Transverse colon (tissue), 4 donors: ENCODE measurements at regions not wholly inside any gene's neighbourhood (a gene's known extent, or its start where the extent isn't known, plus 50 kb on each side); places are given as distances from the start of the nearest gene placed in this dataset.

Source experiments
- DNase-seq: peaks from one replicate; pipeline ENCODE4 v3.0.0-alpha.2; 2019
- H3K27ac ChIP-seq, 4 donors: fragments of 200-600 bp; sonication (generic); 2 replicates each; pipeline ENCODE4 v1.5.1; 2016 to 2018; ENCODE audit warnings: inconsistent platforms in 4 of 4
- H3K27me3 ChIP-seq: fragments of 200-600 bp; sonication (generic); 2 replicates; pipeline ENCODE4 v1.5.1; 2017; ENCODE audit warnings: inconsistent platforms
- H3K36me3 ChIP-seq, 4 donors: fragments of 200-600 bp; sonication (generic); 2 replicates each; pipeline ENCODE4 v1.5.1; 2017 to 2019; ENCODE audit warnings: inconsistent platforms in 4 of 4
- H3K4me1 ChIP-seq, 4 donors: fragments of 200-600 bp; sonication (generic); 2 replicates each; pipeline ENCODE4 v1.5.1; 2017 to 2020; ENCODE audit warnings: inconsistent platforms in 4 of 4
- H3K4me3 ChIP-seq, 4 donors: fragments of 200-600 bp; sonication (generic); 1 replicate in 1 of 4; 2 replicates in 3 of 4; pipeline versions ENCODE4 v1.5.1 to v1.6.1; 2017 to 2019; ENCODE audit warnings: inconsistent platforms in 4 of 4
- H3K9me3 ChIP-seq, 2 donors: fragments of 200-600 bp; sonication (generic); 2 replicates each; pipeline ENCODE4 v1.5.1; 2017 to 2019; ENCODE audit warnings: inconsistent platforms in 2 of 2
- CTCF ChIP-seq, 5 experiments: fragments of 200-600 bp in 3 of 5; fragments of 450-650 bp in 2 of 5; sonication (generic) in 3 of 5; IDR thresholded peaks; 1 replicate in 2 of 5; 2 replicates in 3 of 5; pipeline ENCODE4 v1.5.1; 2016 to 2017; ENCODE audit warnings: antibody characterized with exemption in 5 of 5, inconsistent platforms in 3 of 5, mild to moderate bottlenecking in 2 of 5, moderate library complexity in 1 of 5
- EP300 ChIP-seq: sonication (generic); formaldehyde crosslinking; IDR thresholded peaks from one replicate; pipeline ENCODE4 v1.6.1; 2017; ENCODE audit warnings: antibody characterized with exemption, low read depth
- POLR2A ChIP-seq: fragments of 450-650 bp; IDR thresholded peaks from one replicate; pipeline ENCODE4 v1.6.1; 2016; ENCODE audit warnings: antibody characterized with exemption, mild to moderate bottlenecking, moderate library complexity
- POLR2AphosphoS5 ChIP-seq, 3 donors: sonication (generic); formaldehyde crosslinking; IDR thresholded peaks; one replicate each; pipeline ENCODE4 v1.6.1; 2016; ENCODE audit warnings: antibody characterized with exemption in 3 of 3
- WGBS, 2 donors: methylation state at CpG; one replicate each; pipeline ENCODE4 v1.1.5; 2018; ENCODE audit warnings: low coverage in 1 of 2; 5-methylcytosine and 5-hydroxymethylcytosine counted together
- in situ Hi-C, 4 donors: fragments of 200-750 bp; cut with MboI; loops; one replicate each; pipeline versions ENCODE4 v1.15.0 to v1.15.1; 2017; ENCODE audit warnings: low sequenced_read_pairs in 3 of 4, low pct_ligation_motif_present in 1 of 4, low pct_unique_long_range_greater_than_20kb in 1 of 4
- intact Hi-C: fragments of 100-400 bp; cut with DNase I; formaldehyde crosslinking; loops from one replicate; pipeline ENCODE4 v1.15.1; 2023; ENCODE audit warnings: low total_unique reads

GRCh38 chr1:189958756-189959155 is 518.9 kb downstream of the BRINP3 start:
- 88% methylated on average over 1 of the region's 1 CpG for WGBS, 2 donors
- TF ChIP-seq POLR2AphosphoS5 (IDR thresholded peaks at IDR 0.05) (no peak), CTCF (IDR thresholded peaks at IDR 0.05) (no peak), EP300 (no peak), POLR2A (no peak)
- no peaks in the 10 kb centered on the region for H3K27me3 ChIP-seq
- in situ Hi-C loops (no loop called here), intact Hi-C loops (no loop called here)
- DNase-seq = no peak
- H3K9me3 ChIP-seq = no peaks in the 10 kb centered on the region
- no peaks in the 10 kb centered on the region for H3K36me3 ChIP-seq
- H3K4me1 ChIP-seq = no peaks in the 10 kb centered on the region
- H3K27ac ChIP-seq = no peak overlapping the region
- no peak overlapping the region for H3K4me3 ChIP-seq

- H3K4me3 ChIP-seq = no peak overlapping the region
- TF ChIP-seq POLR2A (no peak), POLR2AphosphoS5 (IDR thresholded peaks at IDR 0.05) (no peak), EP300 (no peak), CTCF (IDR thresholded peaks at IDR 0.05) (no peak)
- 20 to 24% methylated on average over 1 of the region's 1 CpG for WGBS, 2 donors
- in situ Hi-C loops = no loop called here
- no peak for DNase-seq
- H3K27me3 ChIP-seq = no peaks in the 10 kb centered on the region
- intact Hi-C loops = no loop called here
- no peaks in the 10 kb centered on the region for H3K9me3 ChIP-seq
- no peaks in the 10 kb centered on the region for H3K4me1 ChIP-seq
- no peaks in the 10 kb centered on the region for H3K36me3 ChIP-seq
- H3K27ac ChIP-seq = no peak overlapping the region
Observed at GRCh38 chr1:189960769-189961168, 516.9 kb downstream of the BRINP3 start.

- Histone ChIP-seq H3K4me1 (no peaks in the 10 kb centered on the region), H3K27ac (no peak overlapping the region)
- intact Hi-C loops = no loop called here
Observed at GRCh38 chr1:189962181-189962580, 515.5 kb downstream of the BRINP3 start.

GRCh38 chr1:189970331-189971230 is 507.1 kb downstream of the BRINP3 start:
- no peaks in the 10 kb centered on the region for H3K36me3 ChIP-seq
- intact Hi-C loops = no loop called here

More at GRCh38 chr1:189962181-189962580, 515.5 kb downstream of the BRINP3 start:
- no peak for DNase-seq
- H3K9me3 ChIP-seq = no peaks in the 10 kb centered on the region
- no peaks in the 10 kb centered on the region for H3K36me3 ChIP-seq
- TF ChIP-seq EP300 = no peak
- TF ChIP-seq POLR2A = no peak
- no peak for TF ChIP-seq POLR2AphosphoS5 (IDR thresholded peaks at IDR 0.05)
- TF ChIP-seq CTCF (IDR thresholded peaks at IDR 0.05) = no peak
- no peaks in the 10 kb centered on the region for H3K27me3 ChIP-seq
- H3K4me3 ChIP-seq = no peak overlapping the region
- in situ Hi-C loops = no loop called here

More at GRCh38 chr1:189970331-189971230, 507.1 kb downstream of the BRINP3 start:
- 15 to 37% methylated on average over 2 of the region's 2 CpGs for WGBS, 2 donors
- Histone ChIP-seq H3K4me1 (no peaks in the 10 kb centered on the region), H3K27me3 (no peaks in the 10 kb centered on the region), H3K27ac (no peak overlapping the region), H3K9me3 (peaks cover 0 to 2% of the 10 kb centered on the region in 2 donors), H3K4me3 (no peak overlapping the region)
- no peak for DNase-seq
- TF ChIP-seq CTCF (IDR thresholded peaks at IDR 0.05) (no peak), POLR2AphosphoS5 (IDR thresholded peaks at IDR 0.05) (no peak), EP300 (no peak), POLR2A (no peak)
- in situ Hi-C loops = no loop called here
